ENCODE measurements at regions not wholly inside any gene's neighbourhood (a gene's known extent, or its start where the extent isn't known, plus 50 kb on each side); places are given as distances from the start of the nearest gene placed in this dataset.

DNA sequence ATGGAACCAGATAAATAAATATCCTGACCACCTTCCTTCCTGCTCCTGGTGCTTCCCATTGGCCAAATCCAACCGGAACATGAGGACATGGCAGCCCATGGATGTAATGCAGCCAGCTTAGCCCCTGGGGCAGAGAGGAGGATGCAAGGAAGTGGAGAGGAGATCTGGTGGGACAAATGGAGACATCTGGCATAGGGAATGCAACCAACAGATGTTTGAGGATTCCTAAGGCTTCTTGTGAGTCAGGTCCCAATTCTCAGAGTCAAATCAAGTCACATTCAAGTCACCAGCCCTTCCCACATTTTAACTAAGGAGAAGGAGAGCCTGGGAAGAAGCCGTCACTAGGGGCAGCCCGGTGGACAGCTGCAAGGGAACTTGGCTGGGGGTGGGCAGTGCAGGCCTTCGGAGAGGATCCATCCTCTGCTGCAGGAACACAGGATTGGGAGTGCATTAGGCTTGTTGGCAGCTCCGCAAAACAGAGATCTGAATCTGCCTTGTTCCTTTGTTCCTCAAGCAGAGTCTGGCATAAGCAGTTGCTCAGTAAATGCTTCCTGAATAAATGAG is 62.8 kb upstream of the HS3ST2 start:
- TF ChIP-seq, protein P1, sequence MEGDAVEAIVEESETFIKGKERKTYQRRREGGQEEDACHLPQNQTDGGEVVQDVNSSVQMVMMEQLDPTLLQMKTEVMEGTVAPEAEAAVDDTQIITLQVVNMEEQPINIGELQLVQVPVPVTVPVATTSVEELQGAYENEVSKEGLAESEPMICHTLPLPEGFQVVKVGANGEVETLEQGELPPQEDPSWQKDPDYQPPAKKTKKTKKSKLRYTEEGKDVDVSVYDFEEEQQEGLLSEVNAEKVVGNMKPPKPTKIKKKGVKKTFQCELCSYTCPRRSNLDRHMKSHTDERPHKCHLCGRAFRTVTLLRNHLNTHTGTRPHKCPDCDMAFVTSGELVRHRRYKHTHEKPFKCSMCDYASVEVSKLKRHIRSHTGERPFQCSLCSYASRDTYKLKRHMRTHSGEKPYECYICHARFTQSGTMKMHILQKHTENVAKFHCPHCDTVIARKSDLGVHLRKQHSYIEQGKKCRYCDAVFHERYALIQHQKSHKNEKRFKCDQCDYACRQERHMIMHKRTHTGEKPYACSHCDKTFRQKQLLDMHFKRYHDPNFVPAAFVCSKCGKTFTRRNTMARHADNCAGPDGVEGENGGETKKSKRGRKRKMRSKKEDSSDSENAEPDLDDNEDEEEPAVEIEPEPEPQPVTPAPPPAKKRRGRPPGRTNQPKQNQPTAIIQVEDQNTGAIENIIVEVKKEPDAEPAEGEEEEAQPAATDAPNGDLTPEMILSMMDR (conservative IDR thresholded peaks at IDR 0.05 in 1 of 2, IDR thresholded peaks at IDR 0.05 in 1 of 2; ENCODE audit: extremely low read depth in 1 of 2, insufficient read depth in 1 of 2, low read depth in 1 of 2, low read length in 2 of 2), result no peak
- no peak for TF ChIP-seq EZH2 (IDR thresholded peaks at IDR 0.05; ENCODE audit: borderline replicate concordance, low read length)

Measured in mammary epithelial cell (primary cell).